ENCODE measurements at regions not wholly inside any gene's neighbourhood (a gene's known extent, or its start where the extent isn't known, plus 50 kb on each side); places are given as distances from the start of the nearest gene placed in this dataset.

DNA sequence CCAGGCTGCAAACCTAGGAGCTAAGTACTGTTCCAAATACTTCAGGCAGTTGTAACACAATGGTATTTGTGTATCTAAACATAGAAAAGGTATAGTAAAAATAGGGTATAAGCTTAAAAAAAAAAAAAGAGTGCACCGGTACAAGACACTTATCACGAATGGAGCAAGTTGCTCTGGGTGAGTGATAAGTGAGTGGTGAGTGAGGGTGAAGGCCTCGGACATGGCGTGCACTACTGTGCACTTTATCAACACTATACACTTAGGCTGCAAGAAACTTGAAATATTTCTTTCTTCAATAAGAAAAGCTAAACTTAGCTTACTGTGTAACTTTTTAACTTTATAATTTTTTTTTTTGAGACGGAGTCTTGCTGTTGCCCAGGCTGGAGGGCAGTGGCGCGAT, 159.5 kb upstream of the PDE10A start:
- TF ChIP-seq, protein P1, sequence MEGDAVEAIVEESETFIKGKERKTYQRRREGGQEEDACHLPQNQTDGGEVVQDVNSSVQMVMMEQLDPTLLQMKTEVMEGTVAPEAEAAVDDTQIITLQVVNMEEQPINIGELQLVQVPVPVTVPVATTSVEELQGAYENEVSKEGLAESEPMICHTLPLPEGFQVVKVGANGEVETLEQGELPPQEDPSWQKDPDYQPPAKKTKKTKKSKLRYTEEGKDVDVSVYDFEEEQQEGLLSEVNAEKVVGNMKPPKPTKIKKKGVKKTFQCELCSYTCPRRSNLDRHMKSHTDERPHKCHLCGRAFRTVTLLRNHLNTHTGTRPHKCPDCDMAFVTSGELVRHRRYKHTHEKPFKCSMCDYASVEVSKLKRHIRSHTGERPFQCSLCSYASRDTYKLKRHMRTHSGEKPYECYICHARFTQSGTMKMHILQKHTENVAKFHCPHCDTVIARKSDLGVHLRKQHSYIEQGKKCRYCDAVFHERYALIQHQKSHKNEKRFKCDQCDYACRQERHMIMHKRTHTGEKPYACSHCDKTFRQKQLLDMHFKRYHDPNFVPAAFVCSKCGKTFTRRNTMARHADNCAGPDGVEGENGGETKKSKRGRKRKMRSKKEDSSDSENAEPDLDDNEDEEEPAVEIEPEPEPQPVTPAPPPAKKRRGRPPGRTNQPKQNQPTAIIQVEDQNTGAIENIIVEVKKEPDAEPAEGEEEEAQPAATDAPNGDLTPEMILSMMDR (IDR thresholded peaks at IDR 0.05): no peak
- no peak for TF ChIP-seq POLR2A (IDR thresholded peaks at IDR 0.05)

Measured in right lobe of liver (tissue), 4 donors.